ENCODE measurements at regions not wholly inside any gene's neighbourhood (a gene's known extent, or its start where the extent isn't known, plus 50 kb on each side); places are given as distances from the start of the nearest gene placed in this dataset.

DNA sequence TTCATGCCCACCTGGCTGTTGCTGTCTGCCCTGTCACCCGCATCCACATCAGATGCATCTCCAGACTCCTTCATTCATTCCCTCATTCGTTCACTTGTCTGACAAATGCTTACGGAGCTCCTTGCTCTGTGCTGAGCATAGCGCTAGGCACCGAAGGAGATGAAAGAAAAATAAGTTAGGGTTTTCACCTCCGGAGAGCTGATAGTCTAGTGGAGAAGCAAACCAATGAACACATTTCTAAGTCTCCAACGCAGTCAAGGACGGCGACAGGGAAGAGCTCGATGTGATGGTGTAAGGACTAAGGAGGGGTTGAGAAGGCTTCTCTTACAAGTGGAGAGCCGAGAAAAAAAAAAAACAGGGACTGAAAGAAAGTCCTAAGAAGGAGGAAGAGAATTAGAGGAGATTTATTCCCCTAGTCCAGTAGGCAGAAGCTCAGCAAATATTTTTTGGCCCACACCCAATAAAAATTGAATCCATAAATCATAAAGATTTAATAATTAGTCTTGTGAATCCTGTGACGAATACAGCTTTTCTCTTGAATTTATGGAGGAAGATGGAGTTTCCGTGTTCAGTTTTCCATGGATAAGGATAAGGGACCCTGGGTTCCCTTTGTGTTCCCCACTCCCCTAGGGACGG is 127.2 kb upstream of the DLG1 start:
- CTCF ChIA-PET (ENCODE audit: partially characterized antibody) = interaction anchor here (0.9 to 1.4 kb wide), 4 partner anchors 21 to 169 kb away, joined by 3 to 4 read pairs (median 4); no protein-coding TSS in a partner anchor
- H3K27me3 ChIP-seq (replicated peaks in 1 of 4; ENCODE audit: control insufficient read depth in 3 of 4, extremely low read depth in 1 of 4, insufficient read depth in 3 of 4, low read length in 3 of 4) = no peaks in the 10 kb centered on the region; a peak in 1 of 7 replicates
- H3K4me1 ChIP-seq (replicated peaks in 1 of 4; ENCODE audit: control insufficient read depth in 3 of 4, insufficient read depth in 4 of 4, low read length in 3 of 4) = peaks cover 0 to 3% (median 0%) of the 10 kb centered on the region in 4 experiments; a peak in 1 of 7 replicates
- H3K18ac ChIP-seq (ENCODE audit: extremely low read depth, low read length) = no peak overlapping the region
- H3K79me2 ChIP-seq (ENCODE audit: control insufficient read depth in 1 of 2, insufficient read depth in 2 of 2, low read length in 2 of 2) = no peaks in the 10 kb centered on the region
- H2BK20ac ChIP-seq (ENCODE audit: low read length) = no peak overlapping the region
- H3K4me3 ChIP-seq (ENCODE audit: extremely low read depth in 1 of 4, insufficient read depth in 2 of 4, low read depth in 3 of 4, low read length in 4 of 4) = no peak overlapping the region
- H3K79me1 ChIP-seq (ENCODE audit: low read depth, low read length) = no peaks in the 10 kb centered on the region
- H3K56ac ChIP-seq (replicated peaks; ENCODE audit: insufficient read length, low read depth, low read length) = no peak overlapping the region
- H3K4me2 ChIP-seq (ENCODE audit: insufficient read depth in 1 of 2, low read depth in 2 of 2, low read length in 2 of 2) = no peak overlapping the region
- FAIRE-seq (no peak), DNase-seq (ENCODE audit: low read depth in 1 of 2, low spot score in 2 of 2) (no peak)
- WGBS, 2 experiments (ENCODE audit: extremely low coverage in 1 of 2, insufficient coverage in 1 of 2, insufficient read length in 1 of 2, insufficient replicate concordance in 2 of 2, low coverage in 1 of 2, low lambda C conversion rate in 2 of 2, missing lambda C conversion rate in 1 of 2) = 91% methylated on average over 14 of the region's 14 CpGs; no CpG with 5 or more reads in 1 of the 2 experiments
- H2BK12ac ChIP-seq (ENCODE audit: low read depth, low read length) = no peak overlapping the region
- no peak overlapping the region for H2AFZ ChIP-seq (ENCODE audit: low read length)
- no peak overlapping the region for H2AK5ac ChIP-seq (ENCODE audit: low read depth, low read length)
- no peaks in the 10 kb centered on the region for H3K23me2 ChIP-seq (ENCODE audit: low read depth, low read length)
- H3K9me3 ChIP-seq (ENCODE audit: insufficient read depth in 2 of 2, low read depth in 1 of 2, low read length in 1 of 2) = no peaks in the 10 kb centered on the region
- no peak overlapping the region for H4K8ac ChIP-seq (ENCODE audit: extremely low read depth, insufficient read depth, low read length)
- H4K5ac ChIP-seq (ENCODE audit: insufficient read length, low read depth, low read length) = no peak overlapping the region
- no peaks in the 10 kb centered on the region for H3K36me3 ChIP-seq (ENCODE audit: control insufficient read depth in 2 of 4, insufficient read depth in 4 of 4, low read length in 3 of 4)
- no peaks in the 10 kb centered on the region for H4K20me1 ChIP-seq (replicated peaks in 1 of 2; ENCODE audit: control insufficient read depth in 1 of 2, insufficient read depth in 2 of 2, low read length in 2 of 2)
- POLR2A ChIA-PET (ENCODE audit: partially characterized antibody) = no interaction called here
- H2BK5ac ChIP-seq (ENCODE audit: low read depth, low read length) = no peak overlapping the region
- H2BK120ac ChIP-seq (replicated peaks; ENCODE audit: low read depth, low read length) = no peak overlapping the region
- H3K4ac ChIP-seq (replicated peaks; ENCODE audit: insufficient read length, low read depth, low read length) = no peak overlapping the region
- no peak overlapping the region for H4K91ac ChIP-seq (replicated peaks; ENCODE audit: insufficient read length, low read length)
- H3K14ac ChIP-seq (ENCODE audit: insufficient read length) = no peak overlapping the region
- no peak overlapping the region for H3K27ac ChIP-seq (ENCODE audit: low read depth, low read length)
- H3K9ac ChIP-seq (replicated peaks in 1 of 4; ENCODE audit: extremely low read depth in 1 of 4, low read depth in 3 of 4, low read length in 3 of 4) = no peak overlapping the region
- no peak overlapping the region for H2BK15ac ChIP-seq (ENCODE audit: low read length)
- no peak for TF ChIP-seq CBX5 (IDR thresholded peaks at IDR 0.05; ENCODE audit: low read depth, low read length)
- H3K23ac ChIP-seq (ENCODE audit: insufficient read length) = no peak overlapping the region

All from H1 (cell line).